OCI-LY1 (cell line): ENCODE measurements at regions not wholly inside any gene's neighbourhood (a gene's known extent, or its start where the extent isn't known, plus 50 kb on each side); places are given as distances from the start of the nearest gene placed in this dataset.

Experiments used
- H2AFZ ChIP-seq: fragments of 200-600 bp; sonication (generic), shearing (Covaris generic); 2 replicates; pipeline ENCODE4 v1.6.0; 2014; ENCODE audit warnings: antibody characterized with exemption, mild to moderate bottlenecking, low read length
- H3F3A ChIP-seq: fragments of 200-600 bp; sonication (generic), shearing (Covaris generic); 2 replicates; pipeline ENCODE4 v1.6.0; 2014; ENCODE audit warnings: mild to moderate bottlenecking, antibody characterized with exemption, low read length, moderate library complexity; ENCODE audit not compliant: insufficient read depth
- H3K27ac ChIP-seq: fragments of 200-600 bp; sonication (generic); 2 replicates; pipeline ENCODE4 v1.5.1; 2014; ENCODE audit warnings: low read length, mixed run types, mild to moderate bottlenecking, low read depth; ENCODE audit not compliant: poor library complexity, severe bottlenecking
- H3K27me3 ChIP-seq: fragments of 200-600 bp; sonication (generic); 2 replicates; pipeline ENCODE4 v1.6.0; 2014; ENCODE audit warnings: antibody characterized with exemption, mild to moderate bottlenecking, low read length, moderate library complexity; ENCODE audit not compliant: insufficient read depth
- H3K36me3 ChIP-seq: fragments of 200-600 bp; sonication (generic); 2 replicates; pipeline ENCODE4 v1.6.1; 2014; ENCODE audit warnings: mild to moderate bottlenecking, antibody characterized with exemption, low read length, moderate library complexity, mixed read lengths; ENCODE audit not compliant: insufficient read depth
- H3K4me1 ChIP-seq: fragments of 200-600 bp; sonication (generic); 2 replicates; pipeline ENCODE4 v1.5.1; 2014; ENCODE audit warnings: mild to moderate bottlenecking, low read length, moderate library complexity; ENCODE audit not compliant: insufficient read depth, severe bottlenecking
- H3K4me2 ChIP-seq: fragments of 200-600 bp; sonication (generic), shearing (Covaris generic); 2 replicates; pipeline ENCODE4 v1.6.1; 2014; ENCODE audit warnings: low read length
- H3K4me3 ChIP-seq: fragments of 200-600 bp; sonication (generic); 2 replicates; pipeline ENCODE4 v1.5.1; 2014; ENCODE audit warnings: low read length, low read depth, mild to moderate bottlenecking, mixed read lengths; ENCODE audit not compliant: poor library complexity, severe bottlenecking
- H3K79me2 ChIP-seq: fragments of 200-600 bp; shearing (Covaris generic); 2 replicates; pipeline ENCODE4 v1.6.1; 2016; ENCODE audit warnings: mixed run types, low read length, mixed read lengths; ENCODE audit not compliant: insufficient read depth
- H3K9ac ChIP-seq: fragments of 200-600 bp; sonication (generic), shearing (Covaris generic); 2 replicates; pipeline ENCODE4 v1.6.1; 2014; ENCODE audit warnings: mild to moderate bottlenecking, low read length, mixed read lengths
- H3K9me2 ChIP-seq: fragments of 200-600 bp; sonication (generic), shearing (Covaris generic); 2 replicates; pipeline ENCODE4 v1.6.1; 2014; ENCODE audit warnings: low read depth, mild to moderate bottlenecking, low read length, mixed read lengths
- H3K9me3 ChIP-seq: fragments of 200-600 bp; shearing (Covaris generic); 2 replicates; pipeline ENCODE4 v1.6.1; 2014; ENCODE audit warnings: low read length, mixed read lengths
- H4K20me1 ChIP-seq: fragments of 200-600 bp; sonication (generic), shearing (Covaris generic); 2 replicates; pipeline ENCODE4 v1.6.0; 2016; ENCODE audit warnings: mild to moderate bottlenecking, low read length; ENCODE audit not compliant: insufficient read depth
- CTCF ChIP-seq: fragments of 200-600 bp; sonication (generic), shearing (Covaris generic); IDR thresholded peaks from 2 replicates; pipeline ENCODE4 v1.5.1; 2017; ENCODE audit warnings: mild to moderate bottlenecking, antibody characterized with exemption, low read length, moderate library complexity, mixed read lengths
- EZH2 ChIP-seq: fragments of 200-600 bp; sonication (generic), shearing (Covaris generic); IDR thresholded peaks from 2 replicates; pipeline ENCODE4 v1.8.0; 2017; ENCODE audit warnings: borderline replicate concordance, mixed run types, mild to moderate bottlenecking, antibody characterized with exemption, low read length, moderate library complexity, mixed read lengths

DNA sequence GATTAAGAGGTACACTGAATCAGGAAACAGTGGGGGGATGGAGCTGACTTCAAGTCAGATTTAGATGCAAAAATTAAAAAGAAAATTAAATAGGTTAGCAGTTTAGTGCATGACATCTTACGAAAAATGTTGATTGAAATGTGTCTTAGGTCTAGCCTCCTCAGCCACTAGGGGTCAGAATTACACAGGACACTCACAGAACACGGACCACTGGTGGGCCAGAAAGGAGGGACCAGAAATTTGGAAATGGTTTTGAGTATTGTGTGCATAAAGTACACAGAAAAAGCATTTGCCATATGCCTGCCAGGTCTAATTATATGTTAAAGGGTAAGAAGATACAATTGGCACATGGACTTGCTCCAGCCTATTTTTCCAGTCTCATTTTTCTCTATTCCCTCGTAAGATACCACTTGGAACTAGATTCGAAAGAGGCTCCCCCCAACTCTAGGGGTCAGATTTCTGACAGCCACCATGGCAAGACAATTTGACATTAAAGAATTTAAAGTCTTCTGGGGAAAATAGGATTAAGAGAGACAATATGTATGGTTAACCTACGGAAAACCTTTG lies 550.2 kb upstream of the SETBP1 start:
- Histone ChIP-seq H3K79me2 (no peaks in the 10 kb centered on the region), H3K9me3 (no peaks in the 10 kb centered on the region), H3K4me3 (no peak overlapping the region), H3K4me2 (no peak overlapping the region), H3K27me3 (no peaks in the 10 kb centered on the region), H4K20me1 (no peaks in the 10 kb centered on the region), H3K9ac (no peak overlapping the region), H2AFZ (no peak overlapping the region), H3K9me2 (no peaks in the 10 kb centered on the region), H3F3A (no peaks in the 10 kb centered on the region), H3K4me1 (no peaks in the 10 kb centered on the region), H3K36me3 (no peaks in the 10 kb centered on the region), H3K27ac (no peak overlapping the region)
- TF ChIP-seq EZH2 (no peak), CTCF (peak; percentile 77)

- H2AFZ ChIP-seq = no peak overlapping the region
- TF ChIP-seq EZH2 = no peak
- no peak for TF ChIP-seq CTCF
- no peaks in the 10 kb centered on the region for H3K9me3 ChIP-seq
- H4K20me1 ChIP-seq = no peaks in the 10 kb centered on the region
- H3K9me2 ChIP-seq = no peaks in the 10 kb centered on the region
- H3K36me3 ChIP-seq = no peaks in the 10 kb centered on the region
- H3K27ac ChIP-seq = no peak overlapping the region
- H3K79me2 ChIP-seq = no peaks in the 10 kb centered on the region
- H3K4me1 ChIP-seq = no peaks in the 10 kb centered on the region
- H3K4me3 ChIP-seq = no peak overlapping the region
- no peak overlapping the region for H3K9ac ChIP-seq
- no peaks in the 10 kb centered on the region for H3K27me3 ChIP-seq
- H3K4me2 ChIP-seq = no peak overlapping the region
- no peaks in the 10 kb centered on the region for H3F3A ChIP-seq
Observed at GRCh38 chr18:44133483-44133882, 547.2 kb upstream of the SETBP1 start.

- Histone ChIP-seq H3K9me3 (no peaks in the 10 kb centered on the region), H3K36me3 (no peaks in the 10 kb centered on the region), H3K4me1 (no peaks in the 10 kb centered on the region), H3K79me2 (no peaks in the 10 kb centered on the region), H3F3A (no peaks in the 10 kb centered on the region), H3K4me2 (no peak overlapping the region), H3K9me2 (no peaks in the 10 kb centered on the region), H3K27ac (no peak overlapping the region), H4K20me1 (no peaks in the 10 kb centered on the region), H3K4me3 (no peak overlapping the region), H3K27me3 (no peaks in the 10 kb centered on the region), H3K9ac (no peak overlapping the region), H2AFZ (no peak overlapping the region)
- TF ChIP-seq EZH2 (no peak), CTCF (no peak)
Observed at GRCh38 chr18:44134447-44134846, 546.2 kb upstream of the SETBP1 start.
